ENCODE measurements at regions not wholly inside any gene's neighbourhood (a gene's known extent, or its start where the extent isn't known, plus 50 kb on each side); places are given as distances from the start of the nearest gene placed in this dataset.

GRCh38 chr4:31035761-31036160, 315.6 kb downstream of the PCDH7 start:
- TF ChIP-seq CSDC2 (CRISPR knock-in tag; IDR thresholded peaks at IDR 0.05), result no peak
- no peak for TF ChIP-seq ZFP30 (CRISPR knock-in tag; IDR thresholded peaks at IDR 0.05)
- TF ChIP-seq ISL1 (CRISPR knock-in tag; IDR thresholded peaks at IDR 0.05), result no peak
- TF ChIP-seq SNAI2 (CRISPR knock-in tag; IDR thresholded peaks at IDR 0.05), result no peak
- TF ChIP-seq ESRRG (CRISPR knock-in tag; IDR thresholded peaks at IDR 0.05), result no peak
- no peak for TF ChIP-seq TSHZ2 (CRISPR knock-in tag; IDR thresholded peaks at IDR 0.05)
- TF ChIP-seq ZC3H10 (CRISPR knock-in tag; IDR thresholded peaks at IDR 0.05), result no peak
- no peak for TF ChIP-seq CREB5 (CRISPR knock-in tag; IDR thresholded peaks at IDR 0.05; ENCODE audit: low read depth)
- no peak for TF ChIP-seq ZNF70 (CRISPR knock-in tag; IDR thresholded peaks at IDR 0.05)
- TF ChIP-seq ARNTL (CRISPR knock-in tag; IDR thresholded peaks at IDR 0.05; ENCODE audit: borderline replicate concordance, low read depth), result no peak
- no peak for TF ChIP-seq GLIS3 (CRISPR knock-in tag; IDR thresholded peaks at IDR 0.05)
- TF ChIP-seq TOX (CRISPR knock-in tag; IDR thresholded peaks at IDR 0.05; ENCODE audit: borderline replicate concordance), result no peak
- TF ChIP-seq PPARA (CRISPR knock-in tag; IDR thresholded peaks at IDR 0.05; ENCODE audit: borderline replicate concordance), result no peak
- no peak for TF ChIP-seq CSRNP3 (CRISPR knock-in tag; IDR thresholded peaks at IDR 0.05)
- no peak for TF ChIP-seq BACH2 (CRISPR knock-in tag; IDR thresholded peaks at IDR 0.05; ENCODE audit: borderline replicate concordance)
- TF ChIP-seq ZNF8 (CRISPR knock-in tag; IDR thresholded peaks at IDR 0.05), result no peak
- TF ChIP-seq POU6F1 (CRISPR knock-in tag; IDR thresholded peaks at IDR 0.05; ENCODE audit: borderline replicate concordance, low read depth), result no peak
- no peak for TF ChIP-seq RARB (CRISPR knock-in tag; IDR thresholded peaks at IDR 0.05)
- TF ChIP-seq ZNF565 (CRISPR knock-in tag; conservative IDR thresholded peaks at IDR 0.05; ENCODE audit: low read depth), result no peak
- ATAC-seq, result no peak

GRCh38 chr4:31037703-31038102, 317.5 kb downstream of the PCDH7 start:
- ATAC-seq, result no peak
- TF ChIP-seq RARB (CRISPR knock-in tag; IDR thresholded peaks at IDR 0.05) (no peak), ZNF70 (CRISPR knock-in tag; IDR thresholded peaks at IDR 0.05) (no peak), POU6F1 (CRISPR knock-in tag; IDR thresholded peaks at IDR 0.05; ENCODE audit: borderline replicate concordance, low read depth) (no peak), CSRNP3 (CRISPR knock-in tag; IDR thresholded peaks at IDR 0.05) (no peak), TSHZ2 (CRISPR knock-in tag; IDR thresholded peaks at IDR 0.05) (no peak), ZFP30 (CRISPR knock-in tag; IDR thresholded peaks at IDR 0.05) (no peak), ZC3H10 (CRISPR knock-in tag; IDR thresholded peaks at IDR 0.05) (no peak), SNAI2 (CRISPR knock-in tag; IDR thresholded peaks at IDR 0.05) (no peak), ARNTL (CRISPR knock-in tag; IDR thresholded peaks at IDR 0.05; ENCODE audit: borderline replicate concordance, low read depth) (no peak), ZNF8 (CRISPR knock-in tag; IDR thresholded peaks at IDR 0.05) (no peak), PATZ1 (CRISPR knock-in tag; IDR thresholded peaks at IDR 0.05; ENCODE audit: borderline replicate concordance) (no peak), BACH2 (CRISPR knock-in tag; IDR thresholded peaks at IDR 0.05; ENCODE audit: borderline replicate concordance) (no peak), CREB5 (CRISPR knock-in tag; IDR thresholded peaks at IDR 0.05; ENCODE audit: low read depth) (no peak), ZFP3 (CRISPR knock-in tag; IDR thresholded peaks at IDR 0.05) (no peak), ESRRG (CRISPR knock-in tag; IDR thresholded peaks at IDR 0.05) (no peak), TCF4 (CRISPR knock-in tag; IDR thresholded peaks at IDR 0.05; ENCODE audit: borderline replicate concordance) (no peak)

All from SK-N-SH treated with all-trans-retinoic acid at 6 μM for 48 hours (cell line).